MM.1S (cell line): ENCODE measurements at regions not wholly inside any gene's neighbourhood (a gene's known extent, or its start where the extent isn't known, plus 50 kb on each side); places are given as distances from the start of the nearest gene placed in this dataset.

ENCODE experiments used
- DNase-seq: peaks from one replicate; pipeline ENCODE4 v3.0.0-alpha.2; 2015
- H2AFZ ChIP-seq: fragments of 300-600 bp; sonication (generic); 2 replicates; pipeline ENCODE4 v1.6.0; 2016; ENCODE audit warnings: antibody characterized with exemption, low read length
- H3F3A ChIP-seq: fragments of 300-600 bp; sonication (generic); 2 replicates; pipeline ENCODE4 v1.6.1; 2016; ENCODE audit warnings: mild to moderate bottlenecking, antibody characterized with exemption, low read length, moderate library complexity, mixed read lengths; ENCODE audit not compliant: insufficient read depth
- H3K27ac ChIP-seq: fragments of 300-600 bp; sonication (generic); 2 replicates; pipeline ENCODE4 v1.5.1; 2016; ENCODE audit warnings: mild to moderate bottlenecking, low read length
- H3K27me3 ChIP-seq: fragments of 300-600 bp; sonication (generic); replicated peaks from 2 replicates; pipeline ENCODE4 v1.6.0; 2016; ENCODE audit warnings: low read length; ENCODE audit not compliant: insufficient read depth
- H3K36me3 ChIP-seq: fragments of 300-600 bp; sonication (generic); replicated peaks from 2 replicates; pipeline ENCODE4 v1.6.1; 2016; ENCODE audit warnings: mild to moderate bottlenecking, low read length, mixed read lengths; ENCODE audit not compliant: insufficient read depth
- H3K4me1 ChIP-seq: fragments of 300-600 bp; sonication (generic); 2 replicates; pipeline ENCODE4 v1.6.1; 2016; ENCODE audit warnings: low read length, mixed read lengths
- H3K4me2 ChIP-seq: fragments of 300-600 bp; sonication (generic); 2 replicates; pipeline ENCODE4 v1.6.0; 2016; ENCODE audit warnings: low read depth, low read length
- H3K4me3 ChIP-seq: fragments of 300-600 bp; sonication (generic); 2 replicates; pipeline ENCODE4 v1.5.1; 2016; ENCODE audit warnings: low read length, mixed read lengths
- H3K79me2 ChIP-seq: fragments of 300-600 bp; sonication (generic); 2 replicates; pipeline ENCODE4 v1.6.1; 2016; ENCODE audit warnings: mixed run types, low read length, mixed read lengths
- H3K9ac ChIP-seq: fragments of 300-600 bp; sonication (generic); 2 replicates; pipeline ENCODE4 v1.6.1; 2016; ENCODE audit warnings: low read length, mixed read lengths
- H3K9me2 ChIP-seq: fragments of 300-600 bp; sonication (generic); replicated peaks from 2 replicates; pipeline ENCODE4 v1.6.1; 2016; ENCODE audit warnings: mild to moderate bottlenecking, low read length, mixed read lengths; ENCODE audit not compliant: insufficient read depth
- H3K9me3 ChIP-seq: fragments of 300-600 bp; sonication (generic); replicated peaks from 2 replicates; pipeline ENCODE4 v1.6.1; 2016; ENCODE audit warnings: mild to moderate bottlenecking, low read length, mixed read lengths; ENCODE audit not compliant: insufficient read depth
- H4K20me1 ChIP-seq: fragments of 300-600 bp; sonication (generic); 2 replicates; pipeline ENCODE4 v1.6.1; 2016; ENCODE audit warnings: mild to moderate bottlenecking, low read length, moderate library complexity, mixed read lengths; ENCODE audit not compliant: insufficient read depth
- CTCF ChIP-seq: fragments of 300-600 bp; sonication (generic); IDR thresholded peaks from 2 replicates; pipeline ENCODE4 v1.5.1; 2016; ENCODE audit warnings: antibody characterized with exemption, low read length, mixed read lengths
- EZH2 ChIP-seq: fragments of 300-600 bp; sonication (generic); optimal IDR thresholded peaks from 2 replicates; pipeline ENCODE3; 2017; ENCODE audit warnings: low read depth, mild to moderate bottlenecking, antibody characterized with exemption, low read length, mixed read lengths
- EZH2phosphoT487 ChIP-seq: fragments of 300-600 bp; sonication (generic); IDR thresholded peaks from 2 replicates; pipeline ENCODE4 v1.6.1; 2018; ENCODE audit warnings: antibody characterized with exemption, low read length

DNA sequence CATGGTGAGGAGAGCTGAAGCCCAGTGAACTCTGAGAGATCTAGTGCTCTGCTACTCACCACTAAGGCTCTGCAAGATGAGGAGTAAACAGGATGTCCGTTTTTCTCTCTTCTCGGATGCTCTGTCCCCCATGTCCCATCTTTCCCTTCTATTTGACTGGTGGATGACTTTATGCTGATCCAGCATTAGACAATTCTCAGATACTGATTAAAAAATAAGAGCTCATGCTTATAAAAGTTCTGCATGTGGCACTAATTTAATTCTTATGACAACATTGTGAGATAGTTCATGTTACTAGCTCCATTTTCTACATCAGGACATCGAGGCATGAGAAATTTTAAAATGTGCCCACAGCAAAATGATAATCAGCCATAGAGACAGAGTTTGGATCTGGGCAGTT lies 77.0 kb downstream of the HMHB1 start:
- Histone ChIP-seq H3K9ac (no peak overlapping the region), H3K27ac (no peak overlapping the region), H2AFZ (no peak overlapping the region), H4K20me1 (no peaks in the 10 kb centered on the region), H3F3A (no peaks in the 10 kb centered on the region), H3K4me1 (no peaks in the 10 kb centered on the region), H3K36me3 (no peaks in the 10 kb centered on the region), H3K9me3 (no peaks in the 10 kb centered on the region), H3K4me3 (no peak overlapping the region), H3K27me3 (no peaks in the 10 kb centered on the region), H3K79me2 (no peaks in the 10 kb centered on the region), H3K9me2 (no peaks in the 10 kb centered on the region), H3K4me2 (no peak overlapping the region)
- no peak for TF ChIP-seq EZH2
- TF ChIP-seq EZH2phosphoT487 = no peak
- no peak for TF ChIP-seq CTCF
- no peak for DNase-seq

DNA sequence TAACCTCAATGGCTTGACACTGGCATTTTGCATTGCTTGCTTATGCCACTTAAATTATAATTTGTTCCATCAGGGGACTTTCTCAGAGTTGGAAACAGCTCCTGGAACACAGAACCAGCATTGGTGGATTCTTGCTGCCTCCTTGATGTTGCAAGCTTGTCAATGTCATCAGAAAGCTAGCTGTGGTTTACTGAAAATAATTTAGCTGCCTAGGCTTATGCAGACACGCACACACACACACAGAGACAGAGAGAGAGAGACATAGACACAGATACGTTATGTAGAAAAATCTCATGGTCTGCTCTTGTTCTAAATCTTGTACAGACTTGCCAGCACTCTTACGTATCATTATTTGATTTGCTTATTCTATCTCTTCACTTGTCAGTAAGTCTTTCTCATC lies 78.0 kb downstream of the HMHB1 start:
- DNase-seq = no peak
- Histone ChIP-seq H3K9me3 (no peaks in the 10 kb centered on the region), H3K27me3 (no peaks in the 10 kb centered on the region), H3K36me3 (no peaks in the 10 kb centered on the region), H2AFZ (no peak overlapping the region), H3K4me1 (no peaks in the 10 kb centered on the region), H3K4me2 (no peak overlapping the region), H3K9ac (no peak overlapping the region), H3K4me3 (no peak overlapping the region), H3K79me2 (no peaks in the 10 kb centered on the region), H3F3A (no peaks in the 10 kb centered on the region), H3K9me2 (no peaks in the 10 kb centered on the region), H3K27ac (no peak overlapping the region), H4K20me1 (no peaks in the 10 kb centered on the region)
- TF ChIP-seq EZH2 = no peak

GRCh38 chr5:143890487-143890886 lies 78.5 kb downstream of the HMHB1 start:
- TF ChIP-seq EZH2 (no peak), CTCF (no peak), EZH2phosphoT487 (no peak)

DNA sequence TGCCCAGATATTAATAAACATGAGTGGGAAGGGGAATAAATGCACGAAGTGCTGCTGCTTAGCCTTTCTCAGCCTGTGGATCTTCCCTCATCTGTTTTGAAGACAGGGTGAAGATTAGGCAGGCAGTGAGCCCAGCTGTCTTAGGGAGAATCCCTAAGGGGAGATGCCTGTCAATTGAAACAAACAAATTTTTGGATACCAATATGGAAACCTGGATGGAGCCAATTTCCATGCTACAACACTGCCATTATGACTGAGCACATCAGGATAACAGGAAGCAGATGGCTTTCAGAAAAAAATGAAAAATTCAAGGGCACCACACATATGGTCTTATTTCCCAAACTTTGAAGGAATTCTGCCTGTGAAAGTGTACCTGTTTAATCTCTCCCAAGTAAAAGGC lies 80.3 kb downstream of the HMHB1 start:
- Histone ChIP-seq H2AFZ (no peak overlapping the region), H3K9me2 (no peaks in the 10 kb centered on the region), H3K27ac (no peak overlapping the region), H4K20me1 (no peaks in the 10 kb centered on the region), H3K36me3 (no peaks in the 10 kb centered on the region), H3K9me3 (no peaks in the 10 kb centered on the region), H3K79me2 (no peaks in the 10 kb centered on the region), H3K4me3 (no peak overlapping the region), H3K4me2 (no peak overlapping the region), H3K27me3 (no peaks in the 10 kb centered on the region), H3K4me1 (no peaks in the 10 kb centered on the region), H3K9ac (no peak overlapping the region), H3F3A (no peaks in the 10 kb centered on the region)
- no peak for DNase-seq
- TF ChIP-seq CTCF (no peak), EZH2phosphoT487 (no peak), EZH2 (no peak)

More at GRCh38 chr5:143890487-143890886, 78.5 kb downstream of the HMHB1 start:
- Histone ChIP-seq H3K9me2 (no peaks in the 10 kb centered on the region), H4K20me1 (no peaks in the 10 kb centered on the region), H3K36me3 (no peaks in the 10 kb centered on the region), H3K9ac (no peak overlapping the region), H3K27ac (no peak overlapping the region), H3K4me1 (no peaks in the 10 kb centered on the region), H3K79me2 (no peaks in the 10 kb centered on the region), H2AFZ (no peak overlapping the region), H3K4me3 (no peak overlapping the region), H3F3A (no peaks in the 10 kb centered on the region), H3K4me2 (no peak overlapping the region), H3K27me3 (no peaks in the 10 kb centered on the region), H3K9me3 (no peaks in the 10 kb centered on the region)
- no peak for DNase-seq
